ENCODE measurements at regions not wholly inside any gene's neighbourhood (a gene's known extent, or its start where the extent isn't known, plus 50 kb on each side); places are given as distances from the start of the nearest gene placed in this dataset.

- no peak for TF ChIP-seq ZNF76 (tag by site-specific recombination; IDR thresholded peaks at IDR 0.05; ENCODE audit: borderline replicate concordance, low read depth)
- no peak for TF ChIP-seq ATF2 (tag by site-specific recombination; IDR thresholded peaks at IDR 0.05; ENCODE audit: low read depth)
- no peak for TF ChIP-seq CTCF (tag by site-specific recombination; IDR thresholded peaks at IDR 0.05)
- TF ChIP-seq TCF7L2 (IDR thresholded peaks at IDR 0.05; ENCODE audit: borderline replicate concordance, low read depth, low read length), result no peak
- TF ChIP-seq ZNF274 (IDR thresholded peaks at IDR 0.05; ENCODE audit: low read length), result no peak
- no peak for TF ChIP-seq ZNF274 (tag by site-specific recombination; IDR thresholded peaks at IDR 0.05; ENCODE audit: borderline replicate concordance)
- TF ChIP-seq GLIS1 (tag by site-specific recombination; IDR thresholded peaks at IDR 0.05), result no peak
- no peak for TF ChIP-seq ZNF704 (tag by site-specific recombination; IDR thresholded peaks at IDR 0.05)
- no peak for TF ChIP-seq ZNF596 (tag by site-specific recombination; IDR thresholded peaks at IDR 0.05)
- TF ChIP-seq KLF9 (tag by site-specific recombination; IDR thresholded peaks at IDR 0.05; ENCODE audit: low read depth), result no peak
- no peak for TF ChIP-seq ZNF362 (tag by site-specific recombination; IDR thresholded peaks at IDR 0.05)
- no peak for TF ChIP-seq ZNF311 (tag by site-specific recombination; IDR thresholded peaks at IDR 0.05; ENCODE audit: borderline replicate concordance)
Measured at GRCh38 chr12:30144777-30145683, 361.3 kb upstream of the TMTC1 start.

Measured in HEK293 (cell line).